ENCODE measurements at regions not wholly inside any gene's neighbourhood (a gene's known extent, or its start where the extent isn't known, plus 50 kb on each side); places are given as distances from the start of the nearest gene placed in this dataset.

GRCh38 chr7:113291058-113291457 lies 172.7 kb upstream of the SMIM30 start:
- TF ChIP-seq CTCF (IDR thresholded peaks at IDR 0.05) = no peak
- no peak for TF ChIP-seq POLR2A (IDR thresholded peaks at IDR 0.05)

Measured in uterus (tissue), 2 donors.